Right kidney (tissue), 1 donor: ENCODE measurements at regions not wholly inside any gene's neighbourhood (a gene's known extent, or its start where the extent isn't known, plus 50 kb on each side); places are given as distances from the start of the nearest gene placed in this dataset.

Experiments used
- DNase-seq: peaks from one replicate; pipeline ENCODE4 v3.0.0-alpha.2; 2016

GRCh38 chr13:57443494-57443893 is 188.1 kb upstream of the PCDH17 start:
- DNase-seq = no peak

- no peak for DNase-seq
These were observed 181.2 kb upstream of the PCDH17 start for GRCh38 chr13:57450356-57450755.

- no peak for DNase-seq
These were observed 179.3 kb upstream of the PCDH17 start for GRCh38 chr13:57452228-57452627.

- DNase-seq = no peak
These were observed 161.1 kb upstream of the PCDH17 start for GRCh38 chr13:57470491-57470890.

GRCh38 chr13:57491318-57491717 is 140.2 kb upstream of the PCDH17 start:
- DNase-seq = no peak

GRCh38 chr13:57507752-57508463 is 123.6 kb upstream of the PCDH17 start:
- no peak for DNase-seq

- no peak for DNase-seq
These were observed 119.9 kb upstream of the PCDH17 start for GRCh38 chr13:57511603-57512002.

GRCh38 chr13:57527114-57527735 is 104.3 kb upstream of the PCDH17 start:
- DNase-seq = no peak

- no peak for DNase-seq
These were observed 100.3 kb upstream of the PCDH17 start for GRCh38 chr13:57531256-57531655.

- no peak for DNase-seq
These were observed 84.6 kb upstream of the PCDH17 start for GRCh38 chr13:57546942-57547341.

GRCh38 chr13:57552437-57552836 is 79.1 kb upstream of the PCDH17 start:
- no peak for DNase-seq

GRCh38 chr13:57553932-57554331 is 77.6 kb upstream of the PCDH17 start:
- no peak for DNase-seq

GRCh38 chr13:57558051-57558467 is 73.5 kb upstream of the PCDH17 start:
- peak; percentile 17 for DNase-seq

- DNase-seq = no peak
These were observed 62.7 kb upstream of the PCDH17 start for GRCh38 chr13:57568865-57569264.

- DNase-seq = no peak
These were observed 61.6 kb upstream of the PCDH17 start for GRCh38 chr13:57569986-57570385.
